ENCODE measurements at regions not wholly inside any gene's neighbourhood (a gene's known extent, or its start where the extent isn't known, plus 50 kb on each side); places are given as distances from the start of the nearest gene placed in this dataset.
"Not testable (repeated sequence)": the region's sequence is repeated elsewhere in the genome, so short reads cannot be mapped to it uniquely, and the experiment has no call there.

- Histone ChIP-seq H3K4me1 (ENCODE audit: insufficient read depth, low read length) (no peaks in the 10 kb centered on the region), H2AFZ (ENCODE audit: low read depth, low read length) (no peak overlapping the region), H3K36me3 (ENCODE audit: insufficient read depth, low read length) (no peaks in the 10 kb centered on the region), H3K27me3 (ENCODE audit: insufficient read depth, low read length) (no peaks in the 10 kb centered on the region), H3K79me2 (ENCODE audit: insufficient read depth, low read length) (no peaks in the 10 kb centered on the region), H3K27ac (ENCODE audit: low read depth, low read length) (no peak overlapping the region), H3K9me3 (ENCODE audit: insufficient read depth, low read depth, low read length) (no peaks in the 10 kb centered on the region), H3K9ac (ENCODE audit: low read length) (no peak overlapping the region), H4K20me1 (ENCODE audit: insufficient read depth, low read length) (no peaks in the 10 kb centered on the region), H3K4me3 (ENCODE audit: insufficient read depth, low read depth, low read length) (no peak overlapping the region), H3K4me2 (ENCODE audit: low read length) (no peak overlapping the region)
- H3K4me3 Mint-ChIP-seq (ENCODE audit: unreplicated experiment): no peak overlapping the region
- H3K27ac Mint-ChIP-seq (ENCODE audit: unreplicated experiment): no peak overlapping the region
- FAIRE-seq (no peak), DNase-seq (ENCODE audit: low read depth) (no peak)
- no peaks in the 10 kb centered on the region for H3K4me1 Mint-ChIP-seq (ENCODE audit: low read depth, unreplicated experiment)
- no peaks in the 10 kb centered on the region for H3K36me3 Mint-ChIP-seq (ENCODE audit: low read depth, unreplicated experiment)
- H3K27me3 Mint-ChIP-seq (ENCODE audit: low read depth, unreplicated experiment): peaks cover 7% of the 10 kb centered on the region
- H3K9me3 Mint-ChIP-seq (ENCODE audit: unreplicated experiment): no peaks in the 10 kb centered on the region
- TF ChIP-seq EZH2 (IDR thresholded peaks at IDR 0.05; ENCODE audit: insufficient read depth, low read length): no peak
- no peak for TF ChIP-seq CTCF (IDR thresholded peaks at IDR 0.05; ENCODE audit: insufficient read depth, low read depth, low read length)
Measured at GRCh38 chr3:59496250-59496649, 446.4 kb upstream of the CFAP20DC start.

GRCh38 chr3:59494969-59495368 is 445.1 kb upstream of the CFAP20DC start:
- H3K4me3 ChIP-seq (ENCODE audit: insufficient read depth, low read depth, low read length); H2AFZ ChIP-seq (ENCODE audit: low read depth, low read length); H3K4me3 Mint-ChIP-seq (ENCODE audit: unreplicated experiment); H3K9ac ChIP-seq (ENCODE audit: low read length); H3K79me2 ChIP-seq (ENCODE audit: insufficient read depth, low read length); H3K27me3 Mint-ChIP-seq (ENCODE audit: low read depth, unreplicated experiment); H3K4me1 Mint-ChIP-seq (ENCODE audit: low read depth, unreplicated experiment); H3K27ac ChIP-seq (ENCODE audit: low read depth, low read length); H4K20me1 ChIP-seq (ENCODE audit: insufficient read depth, low read length); FAIRE-seq; H3K36me3 ChIP-seq (ENCODE audit: insufficient read depth, low read length); H3K27ac Mint-ChIP-seq (ENCODE audit: unreplicated experiment); H3K27me3 ChIP-seq (ENCODE audit: insufficient read depth, low read length); H3K9me3 Mint-ChIP-seq (ENCODE audit: unreplicated experiment); H3K9me3 ChIP-seq (ENCODE audit: insufficient read depth, low read depth, low read length); H3K4me1 ChIP-seq (ENCODE audit: insufficient read depth, low read length); H3K36me3 Mint-ChIP-seq (ENCODE audit: low read depth, unreplicated experiment); DNase-seq (ENCODE audit: low read depth); H3K4me2 ChIP-seq (ENCODE audit: low read length): not testable (repeated sequence)

GRCh38 chr3:59486520-59486919 is 436.7 kb upstream of the CFAP20DC start:
- Histone ChIP-seq H3K9ac (ENCODE audit: low read length) (no peak overlapping the region), H3K27ac (ENCODE audit: low read depth, low read length) (no peak overlapping the region), H3K4me1 (ENCODE audit: insufficient read depth, low read length) (peaks cover 9% of the 10 kb centered on the region), H3K4me2 (ENCODE audit: low read length) (no peak overlapping the region), H3K79me2 (ENCODE audit: insufficient read depth, low read length) (no peaks in the 10 kb centered on the region), H3K4me3 (ENCODE audit: insufficient read depth, low read depth, low read length) (no peak overlapping the region), H3K27me3 (ENCODE audit: insufficient read depth, low read length) (no peaks in the 10 kb centered on the region), H3K9me3 (ENCODE audit: insufficient read depth, low read depth, low read length) (no peaks in the 10 kb centered on the region), H4K20me1 (ENCODE audit: insufficient read depth, low read length) (no peaks in the 10 kb centered on the region), H3K36me3 (ENCODE audit: insufficient read depth, low read length) (no peaks in the 10 kb centered on the region), H2AFZ (ENCODE audit: low read depth, low read length) (no peak overlapping the region)
- no peak for TF ChIP-seq EZH2 (IDR thresholded peaks at IDR 0.05; ENCODE audit: insufficient read depth, low read length)
- no peak for TF ChIP-seq CTCF (IDR thresholded peaks at IDR 0.05; ENCODE audit: insufficient read depth, low read depth, low read length)
- peaks cover 5% of the 10 kb centered on the region for H3K27me3 Mint-ChIP-seq (ENCODE audit: low read depth, unreplicated experiment)
- no peaks in the 10 kb centered on the region for H3K36me3 Mint-ChIP-seq (ENCODE audit: low read depth, unreplicated experiment)
- no peak overlapping the region for H3K4me3 Mint-ChIP-seq (ENCODE audit: unreplicated experiment)
- H3K27ac Mint-ChIP-seq (ENCODE audit: unreplicated experiment): no peak overlapping the region
- peaks cover 6% of the 10 kb centered on the region for H3K9me3 Mint-ChIP-seq (ENCODE audit: unreplicated experiment)
- H3K4me1 Mint-ChIP-seq (ENCODE audit: low read depth, unreplicated experiment): peaks cover 15% of the 10 kb centered on the region
- FAIRE-seq (no peak), DNase-seq (ENCODE audit: low read depth) (no peak)
